CD4-positive, alpha-beta T cell treated with Interleukin-4 for 4 hours (primary cell): ENCODE measurements at regions not wholly inside any gene's neighbourhood (a gene's known extent, or its start where the extent isn't known, plus 50 kb on each side); places are given as distances from the start of the nearest gene placed in this dataset.

Experiments used
- DNase-seq: peaks from one replicate; pipeline ENCODE4 v3.0.0-alpha.2; 2020

- no peak for DNase-seq
These were observed 103.7 kb upstream of the TPM1 start for GRCh38 chr15:62938825-62939224.

DNA sequence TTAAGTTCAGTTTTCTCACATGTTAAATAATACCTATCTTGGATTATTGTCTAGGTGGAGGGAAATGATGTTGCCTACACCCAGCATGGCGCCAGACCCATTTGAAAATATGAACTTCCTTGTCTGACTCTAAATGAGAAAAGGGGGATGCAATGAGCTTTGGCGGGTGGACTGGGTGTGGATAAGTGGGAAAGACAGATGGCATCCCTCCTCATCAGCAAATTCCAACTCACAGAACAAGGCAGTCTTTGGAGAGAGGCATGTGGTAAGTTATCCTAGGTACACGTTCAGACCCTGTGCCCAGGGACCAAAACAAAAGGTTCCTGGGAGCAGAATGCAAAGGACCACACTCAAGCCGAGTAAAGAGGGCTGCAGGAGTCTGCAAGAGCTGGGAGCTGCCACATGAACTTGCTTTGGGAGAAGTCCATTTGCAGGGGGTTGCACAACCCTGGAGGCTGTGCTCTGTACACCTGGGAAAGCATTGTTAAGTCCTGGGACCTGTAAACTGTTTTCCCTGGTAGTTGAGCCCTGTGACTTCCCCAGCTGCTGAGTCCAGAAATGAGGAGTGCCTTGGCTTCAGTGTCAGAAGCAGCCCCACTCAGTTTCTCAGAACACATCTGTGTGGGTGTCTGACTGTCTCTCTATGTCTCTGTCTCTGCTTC lies 102.3 kb upstream of the TPM1 start:
- DNase-seq, result no peak

DNA sequence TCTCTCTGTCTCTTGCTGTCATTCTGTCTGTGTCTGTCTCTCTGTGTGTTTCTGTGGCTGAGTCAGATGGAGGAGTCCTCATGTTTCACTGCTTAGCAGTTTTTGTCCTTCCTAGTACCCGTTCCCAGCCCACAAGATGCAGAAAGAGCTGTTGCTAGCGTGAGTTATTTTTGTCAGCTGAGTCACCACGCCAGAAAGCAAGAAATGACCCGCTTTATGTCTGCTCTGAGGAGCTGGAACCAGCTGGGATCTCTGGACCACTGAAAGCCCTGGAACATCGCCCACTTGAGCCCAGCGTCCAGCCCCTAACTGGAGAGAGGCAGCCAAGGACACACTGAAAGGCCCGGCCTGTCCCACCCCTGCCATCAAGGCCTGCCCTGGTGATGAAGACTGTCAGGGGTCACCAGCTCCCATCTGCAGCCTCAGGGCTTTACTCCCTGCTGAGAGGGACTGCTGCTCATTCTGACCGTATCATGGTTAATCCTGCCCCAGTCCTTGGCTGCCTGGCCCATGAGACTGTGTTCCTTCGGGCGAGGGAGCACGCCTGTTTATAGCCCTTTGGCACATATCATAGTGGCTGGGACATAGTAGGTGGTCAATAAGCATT lies 101.7 kb upstream of the TPM1 start:
- no peak for DNase-seq

GRCh38 chr15:62941699-62942098 lies 100.8 kb upstream of the TPM1 start:
- no peak for DNase-seq

DNA sequence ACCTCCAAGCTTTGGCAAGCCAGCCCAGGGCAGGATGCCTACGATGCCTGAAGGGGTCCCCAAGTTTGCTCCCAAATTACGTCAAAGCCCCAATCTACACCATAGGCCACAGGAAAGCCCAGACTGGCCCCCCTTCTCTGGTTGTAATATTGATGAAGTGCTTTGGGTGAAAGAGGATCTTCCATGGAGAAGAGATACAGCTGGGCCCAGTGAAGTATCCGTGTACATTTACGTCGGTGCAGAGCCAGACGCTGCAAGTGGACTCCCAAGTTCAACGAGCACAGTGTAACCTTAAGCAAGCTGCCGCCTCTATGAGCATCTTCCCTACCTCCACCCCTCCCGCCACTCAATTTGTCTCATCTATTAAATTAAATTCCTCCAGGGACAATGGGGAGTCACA lies 100.1 kb upstream of the TPM1 start:
- no peak for DNase-seq

GRCh38 chr15:62945063-62945462 lies 97.5 kb upstream of the TPM1 start:
- DNase-seq, result no peak

DNA sequence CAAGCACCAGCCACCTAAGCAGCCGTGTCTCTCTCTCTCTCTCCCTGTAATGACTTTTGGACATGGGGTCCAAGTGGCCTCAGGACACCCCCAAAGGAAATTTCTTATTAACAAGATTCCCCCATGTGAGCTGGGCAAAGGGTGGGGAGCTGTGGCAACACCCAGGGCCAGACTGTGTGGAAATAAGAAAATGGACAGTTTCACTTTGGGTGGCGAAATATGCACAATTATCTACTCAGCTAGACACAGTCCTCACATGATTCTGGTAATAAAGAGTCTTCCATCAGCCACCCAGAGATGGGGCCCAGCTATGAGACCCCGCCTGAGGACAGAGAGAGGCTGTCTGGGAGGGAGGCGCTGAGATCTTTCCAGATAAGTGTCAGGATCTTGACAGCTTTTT lies 96.8 kb upstream of the TPM1 start:
- no peak for DNase-seq

- no peak for DNase-seq
These were observed 95.6 kb upstream of the TPM1 start for GRCh38 chr15:62946940-62947339.

GRCh38 chr15:62950462-62950931 lies 92.0 kb upstream of the TPM1 start:
- DNase-seq, result no peak

GRCh38 chr15:62951481-62951880 lies 91.1 kb upstream of the TPM1 start:
- DNase-seq, result no peak

DNA sequence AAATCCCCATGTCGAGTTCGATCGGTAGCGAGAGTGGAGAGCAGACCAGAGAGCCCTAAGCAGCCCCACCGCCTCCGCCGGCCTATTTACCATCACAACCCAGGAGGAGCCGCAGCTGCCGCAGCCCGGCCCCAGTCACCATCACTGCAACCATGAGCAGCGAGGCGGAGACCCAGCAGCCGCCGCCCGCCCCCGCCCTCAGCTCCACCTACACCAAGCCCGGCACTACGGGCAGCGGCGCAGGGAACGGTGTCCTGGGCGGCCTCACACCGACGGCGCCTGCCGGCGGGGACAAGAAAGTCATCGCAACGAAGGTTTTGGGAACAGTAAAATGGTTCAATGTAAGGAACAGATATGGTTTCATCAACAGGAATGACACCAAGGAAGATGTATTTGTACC lies 89.5 kb upstream of the TPM1 start:
- DNase-seq, result no peak

DNA sequence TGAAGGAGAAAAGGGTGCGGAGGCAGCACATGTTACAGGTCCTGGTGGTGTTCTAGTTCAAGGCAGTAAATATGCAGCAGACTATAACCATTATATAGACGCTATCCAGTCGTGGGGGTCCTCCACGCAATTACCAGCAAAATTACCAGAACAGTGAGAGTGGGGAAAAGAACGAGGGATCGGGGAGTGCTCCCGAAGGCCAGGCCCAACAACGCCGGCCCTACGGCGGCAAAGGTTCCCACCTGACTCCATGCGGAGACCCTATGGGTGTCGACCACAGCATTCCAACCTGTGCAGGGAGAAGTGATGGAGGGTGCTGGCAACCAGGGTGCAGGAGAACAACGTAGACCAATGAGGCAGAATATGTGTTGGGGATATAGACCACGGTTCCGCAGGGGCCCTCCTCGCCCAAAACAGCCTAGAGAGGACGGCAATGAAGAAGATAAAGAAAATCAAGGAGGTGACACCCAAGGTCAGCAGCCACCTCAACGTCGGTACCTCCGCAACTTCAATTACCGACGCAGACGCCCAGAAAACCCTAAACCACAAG lies 89.0 kb upstream of the TPM1 start:
- DNase-seq, result no peak

DNA sequence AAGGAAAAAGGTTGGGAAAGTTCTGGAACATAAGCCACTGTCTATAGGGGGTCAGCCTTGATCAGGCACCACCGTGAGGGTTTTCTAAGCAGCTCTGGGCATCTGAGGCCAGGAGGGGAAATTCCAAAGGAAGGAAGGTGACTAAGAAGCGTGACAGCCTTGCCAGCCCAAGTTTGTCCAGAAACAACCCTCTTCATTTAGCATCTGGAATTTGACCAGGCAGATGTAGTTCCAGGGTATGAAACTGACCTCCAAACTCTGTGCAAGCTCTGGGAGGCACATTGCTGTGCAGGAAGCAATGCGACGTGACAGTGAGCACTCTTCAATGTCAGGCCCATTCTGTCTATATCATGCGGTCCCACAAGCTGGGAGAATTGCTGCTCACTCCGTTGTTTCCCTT lies 85.4 kb upstream of the TPM1 start:
- no peak for DNase-seq

DNA sequence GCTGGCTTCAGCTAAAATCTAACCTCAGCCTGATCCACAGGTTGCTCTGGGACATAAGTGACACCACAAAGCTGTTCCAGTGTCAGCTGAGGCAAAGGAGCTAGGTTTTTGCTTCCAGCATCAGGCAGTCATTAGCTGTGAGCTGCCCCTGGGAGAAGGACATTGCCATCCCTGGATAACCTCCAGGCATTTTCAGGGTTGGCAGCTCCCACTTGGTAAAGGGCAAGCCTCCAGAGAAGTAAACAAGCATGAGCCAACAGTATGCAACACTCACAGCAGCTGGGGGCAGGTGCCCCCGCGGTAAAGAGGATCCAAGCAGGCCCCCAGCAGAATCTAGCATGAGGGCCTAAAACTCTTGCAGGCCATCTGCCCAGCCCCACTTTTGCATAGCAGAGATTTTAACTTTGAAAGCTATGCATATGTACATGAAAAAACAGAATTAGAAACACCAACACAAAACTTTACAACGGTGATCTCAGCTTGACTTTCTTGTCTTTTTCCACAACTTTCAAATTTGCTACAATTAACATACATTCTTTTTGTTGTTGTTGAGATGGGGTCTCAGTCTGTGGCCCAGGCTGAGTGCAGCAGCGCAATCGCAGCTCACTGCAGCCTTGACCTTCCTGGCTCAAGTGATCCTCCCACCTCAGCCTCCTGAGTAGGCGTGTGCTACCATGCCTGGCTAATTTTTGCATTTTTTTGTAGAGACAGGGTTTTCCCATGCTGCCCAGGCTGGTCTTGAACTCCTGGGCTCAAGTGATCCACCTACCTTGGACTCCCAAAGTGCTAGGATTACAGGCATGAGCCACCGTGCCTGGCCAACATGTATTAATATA lies 83.8 kb upstream of the TPM1 start:
- no peak for DNase-seq

DNA sequence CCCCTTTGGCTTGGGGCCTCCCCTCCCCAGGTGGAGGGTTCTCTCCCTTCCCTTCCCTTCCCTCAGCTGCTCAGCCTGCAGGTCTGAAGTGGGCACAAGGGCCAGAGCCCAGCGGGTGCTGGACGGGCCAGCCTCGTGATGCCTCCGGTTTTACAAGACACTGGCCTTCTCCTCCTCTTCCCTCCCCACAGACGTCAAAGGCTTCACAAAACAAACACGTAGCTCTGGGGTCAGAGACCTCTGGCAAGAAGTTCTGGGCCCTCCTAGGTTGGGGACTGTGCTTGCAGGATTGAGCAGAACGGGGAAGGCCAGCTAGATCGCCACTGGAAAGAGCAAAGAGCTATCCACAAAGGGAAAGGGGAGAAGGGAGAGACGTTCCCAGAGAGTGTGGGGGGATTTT lies 81.4 kb upstream of the TPM1 start:
- DNase-seq, result no peak

GRCh38 chr15:62962101-62962995 lies 80.2 kb upstream of the TPM1 start:
- no peak for DNase-seq

- no peak for DNase-seq
These were observed 78.3 kb upstream of the TPM1 start for GRCh38 chr15:62964251-62964650.

DNA sequence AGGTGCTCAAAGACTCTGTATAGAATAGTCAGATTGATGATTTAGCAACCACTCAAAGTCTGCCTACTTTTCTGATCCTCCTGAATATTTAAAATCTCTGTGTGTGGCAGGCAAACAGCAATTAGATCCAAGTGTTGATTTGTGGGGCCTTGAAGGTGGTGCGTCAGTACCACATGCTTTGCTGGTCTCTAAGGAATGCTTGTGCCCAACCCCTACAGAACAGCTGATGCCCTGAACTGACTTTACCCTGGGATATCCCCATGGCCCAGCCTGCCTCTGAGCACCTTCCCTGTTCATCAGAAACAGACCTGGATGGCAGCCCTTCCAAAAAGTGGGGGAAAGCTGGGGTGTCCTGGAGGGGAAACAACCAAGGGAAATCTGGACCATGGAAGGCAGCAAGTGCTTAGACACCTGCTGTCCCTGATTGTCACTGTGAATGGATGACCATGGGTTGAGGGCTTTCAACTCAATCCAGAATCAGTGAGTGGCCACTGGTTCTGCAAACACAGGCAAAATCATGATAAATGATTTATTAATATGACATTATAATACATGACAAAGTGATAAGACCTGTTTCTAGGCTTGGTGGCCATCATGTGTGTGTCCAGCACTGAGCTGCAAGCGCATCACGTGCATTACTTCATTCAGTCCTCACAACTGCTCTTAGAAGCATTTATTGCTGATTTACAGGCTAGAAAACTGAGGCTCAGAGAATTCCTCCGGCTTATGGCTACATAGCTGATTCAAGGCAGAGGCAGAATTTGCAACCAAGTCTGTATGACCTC lies 76.1 kb upstream of the TPM1 start:
- no peak for DNase-seq

DNA sequence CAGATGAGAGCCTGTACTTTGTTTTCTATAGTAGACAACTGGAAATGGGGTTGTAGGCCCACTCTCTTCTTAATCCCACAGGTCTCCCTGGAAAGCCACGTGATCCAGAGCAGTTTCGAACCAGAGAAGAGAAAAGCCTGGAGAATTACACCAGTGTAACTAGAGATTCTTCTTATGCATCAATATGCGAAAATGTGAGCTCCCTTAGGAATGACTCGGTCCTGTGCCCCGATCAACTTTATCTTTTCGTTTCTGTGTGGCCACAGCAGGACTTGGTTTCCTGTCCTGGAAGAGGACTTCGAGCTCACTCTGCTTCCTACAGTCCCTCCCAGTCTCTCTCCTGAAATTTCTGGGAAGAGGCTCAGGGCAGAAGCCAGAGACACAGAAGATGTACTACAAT lies 73.8 kb upstream of the TPM1 start:
- DNase-seq, result no peak

DNA sequence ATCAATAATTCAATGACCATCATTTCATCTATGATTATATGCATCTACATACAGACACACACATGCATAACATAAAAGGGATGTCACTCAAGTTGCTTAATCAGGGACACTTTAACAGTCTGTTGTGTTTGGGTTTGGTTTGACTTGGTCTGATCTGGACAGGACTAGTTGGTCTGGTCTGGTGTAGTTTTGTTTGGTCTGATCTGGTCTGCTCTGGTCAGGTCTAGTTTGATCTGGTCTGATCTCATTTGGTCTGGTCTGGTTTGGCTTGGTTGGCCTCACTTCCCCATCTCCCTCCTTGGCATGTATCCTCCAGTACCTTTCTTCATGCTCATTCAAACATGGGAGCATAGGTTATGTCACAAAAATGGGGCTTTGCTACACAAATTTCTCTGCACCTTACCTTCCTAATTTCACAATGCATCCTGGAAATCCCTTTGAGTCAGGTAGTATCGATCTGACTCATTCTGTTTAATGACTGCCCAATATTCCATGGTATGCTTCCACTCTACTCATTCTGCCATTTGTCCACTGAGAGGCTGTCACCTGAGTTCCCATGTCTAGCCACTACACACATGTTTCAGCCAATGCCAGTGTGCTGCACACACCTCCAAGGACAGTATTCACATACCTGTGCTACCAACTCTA lies 73.0 kb upstream of the TPM1 start:
- no peak for DNase-seq

DNA sequence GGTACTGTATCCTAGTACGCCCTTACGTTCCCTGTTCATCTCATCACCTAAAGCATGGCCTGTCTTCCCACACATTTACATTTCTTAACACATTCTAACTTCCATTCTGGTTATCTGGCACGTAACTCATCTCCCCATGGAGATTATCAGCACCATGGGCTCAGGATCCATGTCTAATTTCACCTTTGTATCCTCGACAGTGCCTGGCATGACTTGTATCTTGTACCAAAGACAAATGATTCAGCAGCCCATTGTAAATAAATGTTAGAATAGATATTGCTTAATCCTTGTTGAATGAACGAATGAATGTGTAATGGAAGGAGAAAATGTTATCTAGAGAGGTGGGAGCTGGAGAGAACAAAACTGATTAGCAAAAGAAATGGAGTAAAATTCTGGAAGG lies 69.7 kb upstream of the TPM1 start:
- no peak for DNase-seq
